Glomerular visceral epithelial cell (primary cell): ENCODE measurements at regions not wholly inside any gene's neighbourhood (a gene's known extent, or its start where the extent isn't known, plus 50 kb on each side); places are given as distances from the start of the nearest gene placed in this dataset.
A peak's percentile ranks its signal among the peaks of the same experiment; 100 is the strongest.
"Not testable (repeated sequence)": the region's sequence is repeated elsewhere in the genome, so short reads cannot be mapped to it uniquely, and the experiment has no call there.

ENCODE experiments used
- DNase-seq: peaks from one replicate; pipeline ENCODE4 v3.0.0-alpha.2; 2016; ENCODE audit errors: extremely low spot score

GRCh38 chr16:24624102-24624501 is 84.7 kb downstream of the RBBP6 start:
- DNase-seq: no peak

DNA sequence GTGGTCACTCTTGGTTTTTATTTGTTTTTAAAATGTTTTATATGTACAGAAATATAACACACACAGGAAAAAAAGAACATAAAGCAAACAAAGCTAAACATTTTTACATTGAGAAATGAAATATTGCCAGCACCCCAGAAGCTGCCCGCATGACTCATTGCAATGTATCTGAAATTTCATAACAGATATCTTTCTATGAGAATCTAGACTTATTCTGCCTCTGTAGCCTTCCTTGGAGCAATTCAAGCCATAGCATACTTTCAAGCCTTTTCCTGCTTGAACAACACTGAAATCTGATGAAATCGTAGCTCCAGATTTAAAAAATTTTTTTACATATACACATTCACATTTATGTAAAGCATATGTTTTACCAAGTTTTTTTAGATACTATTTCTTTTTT is 86.9 kb downstream of the RBBP6 start:
- no peak for DNase-seq

DNA sequence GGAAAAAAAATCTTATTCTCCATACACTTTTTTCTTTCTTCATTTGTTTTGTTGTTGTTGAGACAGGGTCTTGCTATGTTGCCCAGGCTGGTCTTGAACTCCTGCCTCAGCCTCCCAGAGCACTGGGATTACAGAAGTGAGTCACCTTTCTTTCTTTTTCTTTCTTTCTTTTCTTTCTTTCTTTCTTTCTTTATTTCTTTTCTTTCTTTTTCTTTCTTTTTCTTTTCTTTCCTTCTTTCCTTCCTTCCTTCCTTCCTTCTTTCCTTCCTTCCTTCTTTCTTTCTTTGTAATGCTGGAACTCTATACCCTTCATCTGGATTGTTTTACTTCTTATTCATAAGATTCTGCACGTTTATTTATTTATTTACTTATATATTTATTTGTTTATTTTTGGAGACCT is 94.5 kb upstream of the TNRC6A start:
- DNase-seq: no peak

DNA sequence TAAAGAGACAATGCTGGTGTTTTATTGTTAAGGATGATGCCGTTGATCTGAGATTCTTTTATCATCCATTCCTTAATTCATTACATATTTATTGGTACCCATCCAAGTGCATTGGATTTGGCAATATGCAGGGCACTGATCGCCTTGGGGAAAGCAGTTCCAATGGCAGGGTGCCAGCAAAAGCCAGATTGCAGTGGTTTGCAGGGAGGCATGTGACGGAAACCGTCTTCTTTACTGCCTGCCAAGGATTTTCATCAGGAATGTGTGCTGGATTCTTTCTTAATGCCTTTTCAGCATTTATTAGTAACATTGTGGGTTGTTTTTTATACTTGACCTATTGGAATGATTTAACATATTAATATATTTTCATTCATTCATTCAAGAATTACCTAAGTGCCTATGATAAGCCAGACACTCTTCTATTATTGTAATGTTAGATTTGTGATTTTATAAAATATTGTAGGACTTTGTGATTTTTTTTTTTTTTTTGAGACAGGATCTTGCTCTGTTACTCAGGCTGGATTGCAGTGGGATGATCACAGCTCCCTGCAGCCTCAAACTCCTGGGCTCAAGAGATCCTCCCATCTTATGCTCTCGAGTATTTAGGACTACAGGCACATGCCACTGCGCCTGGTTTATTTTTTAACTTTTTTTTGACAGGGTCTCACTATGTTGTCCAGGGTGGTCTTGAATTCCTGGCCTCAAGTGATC is 93.4 kb upstream of the TNRC6A start:
- DNase-seq: peak; percentile 95

DNA sequence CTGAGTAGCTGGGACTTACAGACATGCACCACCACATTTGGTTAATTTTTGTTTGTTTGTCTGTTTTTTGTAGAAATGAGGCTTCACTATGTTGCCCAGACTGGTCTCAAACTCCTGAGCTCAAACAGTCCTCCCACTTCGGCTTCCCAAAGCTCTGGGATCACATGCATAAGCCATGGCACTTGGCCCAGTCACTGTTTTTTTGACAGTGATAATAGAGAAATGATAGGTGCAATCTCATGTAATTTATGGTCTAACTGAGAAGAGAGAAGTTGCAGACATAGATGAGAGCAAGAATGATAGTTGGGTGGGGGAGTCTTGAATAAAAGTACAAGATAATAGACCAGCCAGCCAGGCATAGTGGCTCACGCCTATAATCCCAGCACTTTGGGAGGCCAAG is 89.7 kb upstream of the TNRC6A start:
- DNase-seq: no peak

GRCh38 chr16:24643489-24643888 is 86.0 kb upstream of the TNRC6A start:
- no peak for DNase-seq

GRCh38 chr16:24645739-24646645 is 83.5 kb upstream of the TNRC6A start:
- DNase-seq: peak; percentile 94

- no peak for DNase-seq
Measured at GRCh38 chr16:24646646-24646995, 82.8 kb upstream of the TNRC6A start.

- DNase-seq: no peak
Measured at GRCh38 chr16:24652209-24652712, 77.2 kb upstream of the TNRC6A start.

DNA sequence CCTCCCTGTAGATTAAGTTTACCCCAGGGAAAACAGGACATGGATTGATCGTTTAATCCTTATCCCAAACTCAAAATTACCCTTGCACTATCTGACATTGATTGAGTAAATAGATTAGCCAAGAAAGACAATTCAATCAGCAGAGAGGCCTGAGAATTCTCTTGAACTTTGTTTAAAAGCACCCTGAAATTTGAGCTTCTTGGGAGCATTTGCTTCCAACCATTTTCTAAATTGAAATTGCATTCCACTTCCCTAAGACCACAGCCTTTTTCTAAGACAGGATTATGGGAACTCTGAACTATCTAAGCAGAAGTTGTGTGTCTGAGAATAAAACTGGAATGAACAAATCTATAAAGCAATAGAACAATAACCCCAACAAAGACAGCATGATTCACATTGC is 76.6 kb upstream of the TNRC6A start:
- DNase-seq: no peak

- DNase-seq: no peak
Measured at GRCh38 chr16:24653725-24654124, 75.7 kb upstream of the TNRC6A start.

DNA sequence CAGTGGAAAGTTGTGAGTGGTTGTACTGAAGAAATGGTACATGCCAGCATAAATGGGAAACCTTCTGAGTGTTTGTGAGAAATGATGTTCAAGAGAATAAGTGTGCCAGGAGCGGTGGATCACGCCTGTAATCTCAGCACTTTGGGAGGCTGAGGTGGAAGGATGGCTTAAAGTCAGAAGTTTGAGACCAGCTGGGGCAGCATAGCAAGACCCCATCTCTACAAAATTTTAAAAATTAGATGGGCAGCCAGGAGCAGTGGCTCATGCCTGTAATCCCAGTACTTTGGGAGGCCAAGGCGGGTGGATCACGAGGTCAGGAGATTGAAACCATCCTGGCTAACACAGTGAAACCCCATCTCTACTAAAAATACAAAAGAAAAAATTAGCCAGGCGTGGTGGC is 63.5 kb upstream of the TNRC6A start:
- DNase-seq: not testable (repeated sequence)

DNA sequence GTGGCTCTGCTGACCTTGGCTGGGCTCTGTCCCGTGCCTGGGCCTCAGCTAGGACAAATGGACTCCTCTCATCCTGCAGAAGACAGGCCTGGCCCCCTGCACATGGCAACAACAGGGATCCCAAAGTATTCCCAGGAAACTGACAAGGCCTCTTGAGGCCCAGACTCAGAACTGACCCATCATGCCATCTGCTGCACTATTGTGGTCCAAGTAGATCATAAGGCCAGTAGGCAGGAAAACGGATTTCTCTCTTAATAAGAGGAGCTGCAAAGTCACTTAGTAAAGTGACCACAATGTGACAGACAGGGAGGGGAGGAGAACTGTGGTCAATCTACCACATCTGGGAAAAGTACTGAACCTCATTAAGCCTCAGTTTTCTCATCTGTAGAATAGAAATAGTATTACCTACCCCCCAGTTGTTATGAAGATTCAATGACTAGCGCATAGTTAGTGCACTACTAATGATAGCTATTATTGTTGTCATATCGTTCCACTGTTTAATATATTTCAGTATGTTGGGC is 62.1 kb upstream of the TNRC6A start:
- no peak for DNase-seq

GRCh38 chr16:24668481-24669061 is 60.9 kb upstream of the TNRC6A start:
- no peak for DNase-seq

- peak; percentile 80 for DNase-seq
Measured at GRCh38 chr16:24670623-24671454, 58.6 kb upstream of the TNRC6A start.

DNA sequence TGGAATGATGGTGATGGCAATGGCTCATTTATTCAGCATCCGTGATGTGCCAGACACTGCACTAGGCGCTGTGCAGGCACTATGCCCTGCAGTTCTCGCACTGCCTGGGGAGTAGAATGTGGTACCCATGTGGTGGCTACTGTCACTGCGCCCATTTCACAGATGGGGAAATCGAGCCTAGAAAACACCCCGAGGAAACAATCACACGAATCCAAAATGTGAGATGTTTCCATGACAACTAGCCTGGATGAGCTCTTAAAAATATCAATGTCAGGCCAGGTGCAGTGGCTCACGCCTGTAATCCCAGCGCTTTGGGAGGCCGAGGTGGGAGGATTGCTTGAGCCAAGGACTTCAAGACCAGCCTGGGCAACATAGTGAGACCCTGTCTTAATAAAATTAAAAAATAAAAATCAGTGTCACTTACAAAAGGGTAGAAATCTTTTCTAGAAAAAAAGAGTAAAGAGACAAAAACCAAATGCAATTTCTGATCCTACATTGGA is 57.9 kb upstream of the TNRC6A start:
- DNase-seq: no peak

- DNase-seq: no peak
Measured at GRCh38 chr16:24673155-24673554, 56.3 kb upstream of the TNRC6A start.

GRCh38 chr16:24674877-24675276 is 54.6 kb upstream of the TNRC6A start:
- DNase-seq: no peak

DNA sequence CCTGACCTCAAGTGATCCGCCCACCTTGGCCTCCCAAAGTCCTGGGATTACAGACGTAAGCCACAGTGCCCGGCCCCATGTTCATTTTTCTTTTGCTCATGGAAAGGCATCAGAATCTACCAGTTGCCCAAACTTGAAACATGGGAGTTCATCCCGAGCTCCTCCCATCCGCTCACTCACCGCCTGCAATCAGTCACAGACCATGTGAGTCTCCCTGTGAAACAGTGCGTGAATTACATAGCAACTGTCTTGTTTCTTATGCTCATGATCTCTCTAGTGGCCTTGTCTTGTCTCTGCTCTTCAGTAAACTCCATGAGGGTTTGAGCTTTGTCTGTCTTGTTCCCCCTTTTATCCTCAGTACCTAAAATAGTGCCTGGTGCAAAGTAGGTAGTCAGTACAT is 52.1 kb upstream of the TNRC6A start:
- DNase-seq: no peak
